ENCODE measurements at regions not wholly inside any gene's neighbourhood (a gene's known extent, or its start where the extent isn't known, plus 50 kb on each side); places are given as distances from the start of the nearest gene placed in this dataset.

- TF ChIP-seq POLR2A (IDR thresholded peaks at IDR 0.05) (no peak), CTCF (IDR thresholded peaks at IDR 0.05) (no peak)
These were observed 101.3 kb upstream of the NPFFR2 start for GRCh38 chr4:71930459-71930858.
